CD14-positive monocyte (primary cell): ENCODE measurements at regions not wholly inside any gene's neighbourhood (a gene's known extent, or its start where the extent isn't known, plus 50 kb on each side); places are given as distances from the start of the nearest gene placed in this dataset.
A peak's percentile ranks its signal among the peaks of the same experiment; 100 is the strongest.

Experiments used
- DNase-seq, 3 donors: peaks; one replicate each; pipeline ENCODE4 v3.0.0-alpha.2; 2011 to 2022
- H2AFZ ChIP-seq: 2 replicates; pipeline ENCODE4 v1.6.0; 2012; ENCODE audit warnings: mild to moderate bottlenecking, low read depth, low read length, inconsistent platforms; ENCODE audit not compliant: insufficient read depth, poor library complexity, severe bottlenecking
- H3K27ac ChIP-seq, 2 donors: 1 replicate in 1 of 2; 2 replicates in 1 of 2; pipeline ENCODE4 v1.5.1; 2012 to 2013; ENCODE audit warnings: low read length in 2 of 2, control low read depth in 1 of 2, inconsistent platforms in 1 of 2, low read depth in 1 of 2, mild to moderate bottlenecking in 1 of 2
- H3K27me3 ChIP-seq, 2 donors: one replicate each; pipeline versions ENCODE4 v1.6.0 to v1.6.1; 2011 to 2013; ENCODE audit warnings: low read length in 2 of 2; ENCODE audit not compliant: control insufficient read depth in 2 of 2, insufficient read depth in 2 of 2
- H3K36me3 ChIP-seq, 2 donors: replicated peaks in 1 of 2; 1 replicate in 1 of 2; 2 replicates in 1 of 2; pipeline versions ENCODE4 v1.5.1 to v1.6.1; 2012 to 2013; ENCODE audit warnings: low read length in 2 of 2, control low read depth in 1 of 2, inconsistent platforms in 1 of 2, mild to moderate bottlenecking in 1 of 2; ENCODE audit not compliant: insufficient read depth in 2 of 2, control insufficient read depth in 1 of 2
- H3K4me1 ChIP-seq, 2 donors: 1 replicate in 1 of 2; 2 replicates in 1 of 2; pipeline versions ENCODE4 v1.5.1 to v1.6.1; 2012 to 2013; ENCODE audit warnings: low read length in 2 of 2, control low read depth in 1 of 2, inconsistent platforms in 1 of 2, mild to moderate bottlenecking in 1 of 2, moderate library complexity in 1 of 2; ENCODE audit not compliant: insufficient read depth in 2 of 2, control insufficient read depth in 1 of 2
- H3K4me2 ChIP-seq: replicated peaks from 2 replicates; pipeline ENCODE3; 2012; ENCODE audit warnings: low read length, moderate library complexity, mild to moderate bottlenecking; ENCODE audit not compliant: poor library complexity, severe bottlenecking; ENCODE audit errors: extremely low read depth
- H3K4me3 ChIP-seq, 3 experiments: fragments of 200-600 bp in 1 of 3; sonication (generic) in 1 of 3; replicated peaks in 1 of 3; 1 replicate in 2 of 3; 2 replicates in 1 of 3; pipeline ENCODE4 v1.5.1; 2011 to 2013; ENCODE audit warnings: low read length in 3 of 3, mild to moderate bottlenecking in 3 of 3, control low read depth in 2 of 3, low read depth in 2 of 3, inconsistent platforms in 1 of 3, moderate library complexity in 1 of 3
- H3K79me2 ChIP-seq: 2 replicates; pipeline ENCODE4 v1.6.0; 2012; ENCODE audit warnings: mild to moderate bottlenecking, control low read depth, inconsistent platforms, low read length, moderate library complexity; ENCODE audit not compliant: insufficient read depth
- H3K9ac ChIP-seq: 2 replicates; pipeline ENCODE4 v1.6.0; 2017; ENCODE audit warnings: low read length, mild to moderate bottlenecking; ENCODE audit not compliant: insufficient read depth, poor library complexity, severe bottlenecking
- H3K9me3 ChIP-seq, 2 donors: replicated peaks in 1 of 2; 1 replicate in 1 of 2; 2 replicates in 1 of 2; pipeline versions ENCODE4 v1.5.1 to v1.6.1; 2012 to 2013; ENCODE audit warnings: low read length in 2 of 2, control low read depth in 1 of 2; ENCODE audit not compliant: control insufficient read depth in 1 of 2, insufficient read depth in 1 of 2
- H4K20me1 ChIP-seq: 2 replicates; pipeline ENCODE4 v1.6.0; 2012; ENCODE audit warnings: mild to moderate bottlenecking, low read length, control low read depth, moderate library complexity; ENCODE audit not compliant: insufficient read depth
- H3K27ac Mint-ChIP-seq, 7 donors: one replicate each; pipeline ENCODE4 v1.8.0; 2020; ENCODE audit warnings: mild to moderate bottlenecking in 7 of 7, mixed read lengths in 7 of 7, moderate library complexity in 6 of 7, inconsistent platforms in 2 of 7
- H3K27me3 Mint-ChIP-seq, 3 donors: one replicate each; pipeline ENCODE4 v1.8.0; 2021 to 2022; ENCODE audit warnings: low read depth in 3 of 3, mild to moderate bottlenecking in 3 of 3, mixed read lengths in 3 of 3, moderate library complexity in 3 of 3, inconsistent platforms in 1 of 3
- H3K36me3 Mint-ChIP-seq, 2 donors: one replicate each; pipeline ENCODE4 v1.8.0; 2020; ENCODE audit warnings: mixed read lengths in 2 of 2, inconsistent platforms in 1 of 2, mild to moderate bottlenecking in 1 of 2
- H3K4me1 Mint-ChIP-seq: one replicate; pipeline ENCODE4 v1.8.0; 2020; ENCODE audit warnings: mild to moderate bottlenecking, mixed read lengths
- H3K4me3 Mint-ChIP-seq, 2 donors: one replicate each; pipeline ENCODE4 v1.8.0; 2020; ENCODE audit warnings: mild to moderate bottlenecking in 2 of 2, mixed read lengths in 2 of 2, moderate library complexity in 1 of 2
- H3K9me3 Mint-ChIP-seq, 7 donors: one replicate each; pipeline ENCODE4 v1.8.0; 2020 to 2022; ENCODE audit warnings: mixed read lengths in 7 of 7, mild to moderate bottlenecking in 6 of 7, moderate library complexity in 6 of 7, inconsistent platforms in 2 of 7
- CTCF ChIP-seq: fragments of 200-600 bp; IDR thresholded peaks from one replicate; pipeline ENCODE4 v1.8.0; 2022; ENCODE audit warnings: antibody characterized with exemption, mild to moderate bottlenecking
- WGBS: methylation state at CpG from one replicate; pipeline ENCODE4 v1.1.5; 2013; ENCODE audit warnings: missing lambda C conversion rate; ENCODE audit not compliant: insufficient coverage; 5-methylcytosine and 5-hydroxymethylcytosine counted together
- intact Hi-C, 2 donors: fragments of 100-400 bp; cut with micrococcal nuclease; formaldehyde crosslinking; loops; one replicate each; pipeline versions ENCODE4 v1.15.0 to v1.15.1; 2023

DNA sequence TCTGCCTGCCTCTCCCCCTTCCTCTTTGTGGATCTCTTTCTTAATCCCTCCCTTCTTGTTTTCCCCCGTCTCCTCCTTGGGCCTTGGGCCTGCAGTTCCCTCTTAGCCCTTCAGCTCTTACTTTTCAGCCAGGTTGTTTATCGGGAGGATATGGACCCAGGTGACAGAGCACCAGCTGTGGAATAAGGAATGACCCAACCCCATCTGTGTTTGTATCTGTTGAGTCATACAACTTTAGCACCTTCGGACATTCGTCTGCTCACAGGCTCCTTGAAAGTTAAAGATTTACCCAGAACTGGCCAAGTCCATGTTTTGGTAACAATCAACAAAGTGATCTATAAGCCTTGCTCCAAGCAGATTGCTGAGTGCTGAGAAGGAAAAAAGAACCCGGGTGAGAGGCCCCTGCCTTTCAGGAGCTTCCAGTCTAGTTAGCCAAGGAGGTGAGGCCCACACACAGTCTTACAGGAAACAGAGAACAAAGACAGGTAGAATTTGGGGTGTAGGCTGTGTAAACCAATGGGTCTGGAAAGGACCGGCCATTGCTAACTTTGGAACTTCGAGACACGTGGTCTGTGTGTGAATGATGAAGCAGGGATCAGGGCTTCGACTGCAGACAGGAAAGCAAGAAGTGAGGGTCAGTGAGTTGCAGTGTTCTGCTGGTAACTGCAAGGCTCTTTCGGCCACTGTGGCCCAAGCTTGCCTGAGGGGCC, 66.7 kb upstream of the F3 start:
- H3K27me3 ChIP-seq = no peaks in the 10 kb centered on the region
- WGBS = 92% methylated on average over 7 of the region's 10 CpGs
- Mint-ChIP-seq H3K27ac (no peak overlapping the region), H3K36me3 (peaks cover 0 to 5% of the 10 kb centered on the region in 2 donors), H3K9me3 (peaks cover 0 to 3% (median 0%) of the 10 kb centered on the region in 7 donors), H3K27me3 (peaks cover 13 to 18% (median 16%) of the 10 kb centered on the region in 3 donors), H3K4me1 (peaks cover 52% of the 10 kb centered on the region), H3K4me3 (peak overlapping the region in 1 of 2 donors; percentile 24)
- peaks cover 44 to 55% of the 10 kb centered on the region in 2 donors for H3K4me1 ChIP-seq
- H3K79me2 ChIP-seq = no peaks in the 10 kb centered on the region
- no peaks in the 10 kb centered on the region for H3K9me3 ChIP-seq
- H3K36me3 ChIP-seq = no peaks in the 10 kb centered on the region
- intact Hi-C loops = loop anchor here in 1 of 2 donors (10.0 kb wide), 1 partner anchor 167 kb away; no protein-coding TSS in a partner anchor
- H3K4me2 ChIP-seq = no peak overlapping the region
- no peak overlapping the region for H3K4me3 ChIP-seq
- TF ChIP-seq CTCF = no peak
- H4K20me1 ChIP-seq = no peaks in the 10 kb centered on the region
- no peak for DNase-seq
- H3K27ac ChIP-seq = no peak overlapping the region
- no peak overlapping the region for H3K9ac ChIP-seq
- no peak overlapping the region for H2AFZ ChIP-seq

GRCh38 chr1:94607398-94607797, 65.8 kb upstream of the F3 start:
- no peak overlapping the region for H3K27ac ChIP-seq
- H3K4me3 Mint-ChIP-seq = peak overlapping the region in 1 of 2 donors; percentile 24
- H3K4me2 ChIP-seq = no peak overlapping the region
- no peak overlapping the region for H3K27ac Mint-ChIP-seq
- 60% methylated on average over 1 of the region's 4 CpGs for WGBS
- no peaks in the 10 kb centered on the region for H3K79me2 ChIP-seq
- H4K20me1 ChIP-seq = no peaks in the 10 kb centered on the region
- H3K9me3 ChIP-seq = no peaks in the 10 kb centered on the region
- TF ChIP-seq CTCF = no peak
- H3K27me3 Mint-ChIP-seq = peaks cover 13 to 18% (median 18%) of the 10 kb centered on the region in 3 donors
- H3K4me1 ChIP-seq = peaks cover 47 to 54% of the 10 kb centered on the region in 2 donors
- H3K36me3 Mint-ChIP-seq = peaks cover 0 to 4% of the 10 kb centered on the region in 2 donors
- no peaks in the 10 kb centered on the region for H3K36me3 ChIP-seq
- H3K9ac ChIP-seq = no peak overlapping the region
- intact Hi-C loops = loop anchor here in 1 of 2 donors (10.0 kb wide), 1 partner anchor 167 kb away; no protein-coding TSS in a partner anchor
- peaks cover 0 to 3% (median 0%) of the 10 kb centered on the region in 7 donors for H3K9me3 Mint-ChIP-seq
- no peak for DNase-seq
- H2AFZ ChIP-seq = no peak overlapping the region
- H3K27me3 ChIP-seq = no peaks in the 10 kb centered on the region
- H3K4me3 ChIP-seq = no peak overlapping the region
- peaks cover 52% of the 10 kb centered on the region for H3K4me1 Mint-ChIP-seq
